ENCODE measurements at regions not wholly inside any gene's neighbourhood (a gene's known extent, or its start where the extent isn't known, plus 50 kb on each side); places are given as distances from the start of the nearest gene placed in this dataset.

DNA sequence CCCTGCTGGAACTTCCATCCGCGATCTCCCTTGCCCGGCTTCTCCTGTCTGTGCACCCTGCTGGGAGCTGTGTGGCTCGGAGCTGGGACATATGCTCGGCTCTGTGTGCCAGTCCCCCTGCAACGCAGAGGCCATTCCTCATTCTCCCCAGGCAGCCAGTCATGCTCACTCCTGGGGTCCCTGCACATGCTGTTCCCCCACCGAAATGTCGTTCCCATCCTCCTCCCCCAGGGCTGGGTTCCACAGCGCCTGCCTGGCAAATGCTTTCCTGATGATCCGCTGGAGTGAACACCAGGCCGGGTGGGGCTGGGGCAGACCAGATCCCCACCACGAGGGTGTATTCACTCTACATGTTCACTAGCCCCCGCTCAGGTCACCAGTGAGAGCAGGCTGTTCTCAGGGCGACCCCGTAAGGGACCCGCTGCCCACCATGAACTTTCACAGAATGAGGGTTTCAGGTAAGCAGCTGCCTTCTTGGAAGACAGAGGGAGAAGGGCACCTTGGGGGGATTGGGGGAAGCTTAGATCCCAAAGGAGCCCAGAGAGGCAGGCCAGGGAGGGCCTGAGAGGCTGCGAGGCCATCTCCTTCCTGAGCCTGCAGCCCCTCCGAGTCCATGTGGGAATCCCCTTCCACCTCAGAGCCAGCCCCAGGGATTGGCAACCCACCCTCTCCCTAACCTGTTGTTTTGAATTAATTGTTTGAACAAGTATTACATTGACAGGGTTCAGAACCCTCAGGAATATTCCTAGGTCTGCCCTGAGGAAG, 88.7 kb upstream of the IQSEC1 start:
- DNase-seq (ENCODE audit: insufficient read length) (no peak), FAIRE-seq (no peak)
- TF ChIP-seq POLR2AphosphoS5 (IDR thresholded peaks at IDR 0.05; ENCODE audit: low read depth, low read length) (no peak), POLR2A (IDR thresholded peaks at IDR 0.05; ENCODE audit: low read depth, low read length) (no peak), TAF1 (IDR thresholded peaks at IDR 0.05; ENCODE audit: borderline replicate concordance, low read depth, low read length) (no peak)

DNA sequence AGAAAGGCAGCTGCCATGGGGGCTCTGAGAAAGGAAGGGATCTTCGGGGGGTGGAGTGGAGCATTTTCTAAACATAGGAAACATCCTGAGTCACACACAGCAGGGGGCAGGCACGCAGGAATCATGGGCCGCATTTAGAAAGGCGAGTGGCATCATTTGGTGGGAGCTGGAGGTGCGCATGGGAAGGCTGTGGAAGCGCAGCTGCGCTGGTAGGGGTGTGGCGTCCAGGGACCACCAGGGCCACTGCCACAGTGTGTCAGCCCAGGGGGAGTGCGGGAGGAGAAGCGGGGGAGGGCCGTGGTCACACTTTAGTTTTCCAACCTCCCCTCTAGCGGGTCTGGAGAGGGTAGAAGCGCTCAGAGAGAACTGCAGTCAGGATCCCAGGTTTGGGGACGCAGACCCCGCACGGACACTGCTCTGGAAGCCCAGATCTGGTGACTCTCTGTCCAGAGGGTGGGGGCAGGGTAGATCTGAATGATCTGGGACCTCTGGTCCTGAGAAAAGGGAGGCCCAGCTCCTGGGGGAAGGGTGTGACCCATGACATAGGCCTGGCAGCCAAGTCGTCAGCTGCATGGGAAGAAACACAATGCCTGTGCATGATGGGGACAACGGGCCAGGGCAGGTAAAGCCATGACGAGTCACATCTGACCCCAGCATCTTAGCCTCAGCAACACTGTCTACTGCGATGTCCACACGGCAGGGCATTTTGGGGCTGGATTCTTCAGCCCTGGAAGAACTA, 88.0 kb upstream of the IQSEC1 start:
- FAIRE-seq (no peak), DNase-seq (ENCODE audit: insufficient read length) (no peak)
- TF ChIP-seq POLR2AphosphoS5 (IDR thresholded peaks at IDR 0.05; ENCODE audit: low read depth, low read length) (no peak), POLR2A (IDR thresholded peaks at IDR 0.05; ENCODE audit: low read depth, low read length) (no peak), TAF1 (IDR thresholded peaks at IDR 0.05; ENCODE audit: borderline replicate concordance, low read depth, low read length) (no peak)

DNA sequence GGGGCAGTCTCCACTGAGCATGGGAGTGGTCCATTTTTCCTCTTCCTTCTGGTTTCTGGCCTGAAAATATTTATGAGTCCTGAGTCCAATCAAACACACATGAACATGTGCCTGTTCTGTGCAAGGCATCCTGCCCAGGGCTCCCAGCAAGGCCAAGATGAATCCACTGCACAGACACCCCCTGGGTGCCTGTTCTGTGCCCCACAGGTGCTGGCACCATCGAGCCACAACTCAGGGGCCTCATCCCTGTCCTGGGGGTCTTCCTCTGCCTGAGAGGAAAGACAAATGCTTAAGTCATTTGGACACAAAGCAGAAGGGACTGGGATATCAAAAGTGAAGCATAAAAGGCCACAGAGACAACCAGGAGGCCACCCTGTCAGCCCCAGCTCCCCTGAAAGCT, 87.4 kb upstream of the IQSEC1 start:
- TF ChIP-seq POLR2A (IDR thresholded peaks at IDR 0.05; ENCODE audit: low read depth, low read length) (no peak), TAF1 (IDR thresholded peaks at IDR 0.05; ENCODE audit: borderline replicate concordance, low read depth, low read length) (no peak), POLR2AphosphoS5 (IDR thresholded peaks at IDR 0.05; ENCODE audit: low read depth, low read length) (no peak)
- no peak for FAIRE-seq
- no peak for DNase-seq (ENCODE audit: insufficient read length)

DNA sequence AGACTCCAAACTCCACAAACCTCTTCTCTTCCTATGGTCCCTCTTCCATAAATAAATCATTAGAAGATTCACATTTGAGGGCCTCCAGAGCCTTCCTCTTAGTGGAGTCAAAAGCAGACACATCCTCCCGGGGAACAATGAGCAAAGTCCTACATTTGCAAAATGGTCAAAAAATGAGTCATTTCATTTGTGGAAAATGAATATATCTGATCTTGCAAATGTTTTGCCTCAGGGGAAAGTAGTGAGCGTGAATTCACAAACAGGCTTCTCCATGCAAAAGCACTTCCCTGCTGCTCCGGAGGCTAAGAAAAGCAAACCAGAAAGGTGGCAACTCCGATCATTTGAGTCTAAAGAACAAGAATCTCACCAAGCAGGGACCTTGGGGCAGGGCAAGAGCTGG, 86.7 kb upstream of the IQSEC1 start:
- no peak for TF ChIP-seq TAF1 (IDR thresholded peaks at IDR 0.05; ENCODE audit: borderline replicate concordance, low read depth, low read length)
- TF ChIP-seq POLR2A (IDR thresholded peaks at IDR 0.05; ENCODE audit: low read depth, low read length), result no peak
- no peak for TF ChIP-seq POLR2AphosphoS5 (IDR thresholded peaks at IDR 0.05; ENCODE audit: low read depth, low read length)
- DNase-seq (ENCODE audit: insufficient read length) (no peak), FAIRE-seq (no peak)

GRCh38 chr3:13158871-13159270, 85.6 kb upstream of the IQSEC1 start:
- FAIRE-seq (no peak), DNase-seq (ENCODE audit: insufficient read length) (no peak)
- no peak for TF ChIP-seq TAF1 (IDR thresholded peaks at IDR 0.05; ENCODE audit: borderline replicate concordance, low read depth, low read length)
- TF ChIP-seq POLR2A (IDR thresholded peaks at IDR 0.05; ENCODE audit: low read depth, low read length), result no peak
- no peak for TF ChIP-seq POLR2AphosphoS5 (IDR thresholded peaks at IDR 0.05; ENCODE audit: low read depth, low read length)

GRCh38 chr3:13158408-13158807, 85.2 kb upstream of the IQSEC1 start:
- TF ChIP-seq POLR2A (IDR thresholded peaks at IDR 0.05; ENCODE audit: low read depth, low read length) (no peak), POLR2AphosphoS5 (IDR thresholded peaks at IDR 0.05; ENCODE audit: low read depth, low read length) (no peak), TAF1 (IDR thresholded peaks at IDR 0.05; ENCODE audit: borderline replicate concordance, low read depth, low read length) (no peak)
- FAIRE-seq (no peak), DNase-seq (ENCODE audit: insufficient read length) (no peak)

GRCh38 chr3:13157986-13158385, 84.8 kb upstream of the IQSEC1 start:
- TF ChIP-seq TAF1 (IDR thresholded peaks at IDR 0.05; ENCODE audit: borderline replicate concordance, low read depth, low read length) (no peak), POLR2A (IDR thresholded peaks at IDR 0.05; ENCODE audit: low read depth, low read length) (no peak), POLR2AphosphoS5 (IDR thresholded peaks at IDR 0.05; ENCODE audit: low read depth, low read length) (no peak)
- DNase-seq (ENCODE audit: insufficient read length), result no peak
- FAIRE-seq, result no peak

DNA sequence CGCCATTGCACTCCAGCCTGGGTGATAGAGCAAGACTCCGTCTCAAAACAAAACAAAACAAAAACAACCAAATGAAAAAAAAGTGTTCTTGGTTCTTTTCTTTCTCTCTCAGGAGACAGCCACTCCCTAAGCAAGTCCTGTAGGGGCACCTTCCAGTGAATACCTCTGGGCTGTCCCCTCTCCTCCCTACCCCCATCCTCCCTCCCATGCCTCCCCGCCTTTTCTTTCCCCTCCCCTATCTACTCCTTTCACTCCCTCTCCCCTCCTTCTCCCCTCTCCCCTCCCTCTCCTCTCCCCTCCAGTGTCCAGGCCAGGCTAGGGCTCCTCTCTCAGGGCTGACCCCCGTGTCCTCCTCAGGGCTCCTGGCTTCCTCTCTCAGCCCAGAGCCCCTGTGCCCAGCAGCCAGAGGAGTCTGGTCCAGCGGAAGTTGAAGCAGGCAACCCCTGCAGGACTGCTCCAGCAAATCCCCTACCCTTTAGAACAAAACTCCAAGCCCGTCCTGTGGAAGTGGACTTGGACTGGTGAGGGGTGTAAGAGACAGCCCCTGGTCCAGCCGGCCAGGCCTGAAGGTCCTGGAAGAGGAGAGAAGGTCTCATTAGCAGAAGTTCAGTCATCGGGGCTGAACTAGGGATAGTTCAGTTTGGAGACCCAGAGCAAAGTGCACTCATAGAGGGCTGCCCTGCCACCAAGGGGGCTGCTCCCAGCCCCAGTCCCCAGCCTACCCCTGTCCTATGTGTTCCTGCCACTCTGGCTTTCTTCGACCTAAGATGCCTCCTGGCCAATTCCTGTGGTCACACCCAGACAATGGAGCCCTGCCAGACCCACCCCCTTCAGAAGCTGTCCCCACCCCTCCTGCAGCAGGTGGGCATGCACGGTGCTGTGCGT, 79.8 kb upstream of the IQSEC1 start:
- no peak for FAIRE-seq
- DNase-seq (ENCODE audit: insufficient read length), result no peak

DNA sequence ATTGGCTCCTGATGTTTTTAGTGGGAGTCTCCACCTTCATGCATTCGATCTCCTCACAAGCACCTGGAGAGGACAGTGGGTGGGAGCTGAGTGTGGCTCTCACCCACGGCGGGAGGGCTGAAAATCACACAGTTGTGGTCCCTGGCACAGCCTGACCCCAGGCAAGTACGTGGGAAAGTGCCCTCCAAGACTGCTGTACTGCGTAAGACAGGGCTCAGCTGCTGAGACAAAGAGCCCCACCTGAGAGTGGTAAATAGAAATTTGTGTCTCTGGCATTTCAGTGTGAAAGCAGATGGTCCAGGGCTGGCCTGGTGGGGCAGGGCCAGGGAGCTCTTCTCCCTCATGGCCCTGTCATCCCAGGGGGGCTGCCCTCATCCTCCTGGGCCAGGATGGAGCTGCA, 77.4 kb upstream of the IQSEC1 start:
- no peak for TF ChIP-seq TAF1 (IDR thresholded peaks at IDR 0.05; ENCODE audit: borderline replicate concordance, low read depth, low read length)
- no peak for FAIRE-seq
- DNase-seq (ENCODE audit: insufficient read length), result no peak

More for the DNA sequence above, 79.8 kb upstream of the IQSEC1 start:
- no peak for TF ChIP-seq POLR2AphosphoS5 (IDR thresholded peaks at IDR 0.05; ENCODE audit: low read depth, low read length)
- no peak for TF ChIP-seq POLR2A (IDR thresholded peaks at IDR 0.05; ENCODE audit: low read depth, low read length)
- TF ChIP-seq TAF1 (IDR thresholded peaks at IDR 0.05; ENCODE audit: borderline replicate concordance, low read depth, low read length), result no peak

- no peak for FAIRE-seq
- TF ChIP-seq POLR2A (IDR thresholded peaks at IDR 0.05; ENCODE audit: low read depth, low read length) (no peak), TAF1 (IDR thresholded peaks at IDR 0.05; ENCODE audit: borderline replicate concordance, low read depth, low read length) (no peak), POLR2AphosphoS5 (IDR thresholded peaks at IDR 0.05; ENCODE audit: low read depth, low read length) (no peak)
- DNase-seq (ENCODE audit: insufficient read length), result no peak
Measured at GRCh38 chr3:13149330-13150108, 76.3 kb upstream of the IQSEC1 start.
